ENCODE measurements at regions not wholly inside any gene's neighbourhood (a gene's known extent, or its start where the extent isn't known, plus 50 kb on each side); places are given as distances from the start of the nearest gene placed in this dataset.

- TF ChIP-seq CTCF (IDR thresholded peaks at IDR 0.05) (no peak), POLR2A (IDR thresholded peaks at IDR 0.05) (no peak)
Measured at GRCh38 chr4:104235967-104236366, 258.7 kb downstream of the CXXC4 start.

All from stomach (tissue), 4 donors.